ENCODE measurements at regions not wholly inside any gene's neighbourhood (a gene's known extent, or its start where the extent isn't known, plus 50 kb on each side); places are given as distances from the start of the nearest gene placed in this dataset.

DNA sequence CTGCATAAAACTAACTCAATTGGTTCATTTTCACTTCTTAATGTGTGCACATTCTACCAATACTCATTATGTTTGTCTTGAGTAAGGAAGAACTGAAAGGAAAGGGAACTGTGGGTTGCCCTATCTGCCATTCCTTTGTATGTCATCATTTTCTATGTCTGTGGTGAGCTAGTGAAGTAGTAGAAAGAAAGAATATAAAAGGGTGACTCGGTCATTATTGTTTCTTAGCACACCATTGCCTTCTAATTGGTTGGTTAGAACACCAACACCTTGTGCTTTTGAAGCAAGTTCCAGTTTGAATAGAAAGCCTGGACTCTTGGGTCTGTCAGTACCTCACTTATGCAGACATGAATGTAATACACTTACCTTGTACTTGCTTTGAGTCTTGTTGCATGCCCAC is 64.3 kb upstream of the MDFIC start:
- DNase-seq: no peak

DNA sequence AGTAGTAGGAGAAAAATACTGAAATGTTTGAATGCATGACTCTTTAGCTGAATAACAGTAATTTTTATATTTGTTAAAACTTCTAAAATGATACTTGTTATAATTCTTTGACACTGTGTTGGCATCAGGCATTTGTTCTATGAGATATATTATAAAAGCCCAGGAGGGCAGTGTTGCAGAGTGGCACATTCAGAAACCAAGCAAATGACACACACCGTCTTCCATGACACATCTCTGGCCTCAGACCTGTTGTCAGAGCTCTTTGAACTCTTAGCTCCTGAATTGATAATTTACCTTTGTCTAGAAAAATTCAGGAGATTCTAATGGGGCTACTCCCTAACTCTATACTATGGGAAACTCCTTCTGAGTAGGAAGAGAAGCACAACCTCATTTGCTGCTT is 62.4 kb upstream of the MDFIC start:
- DNase-seq: no peak

DNA sequence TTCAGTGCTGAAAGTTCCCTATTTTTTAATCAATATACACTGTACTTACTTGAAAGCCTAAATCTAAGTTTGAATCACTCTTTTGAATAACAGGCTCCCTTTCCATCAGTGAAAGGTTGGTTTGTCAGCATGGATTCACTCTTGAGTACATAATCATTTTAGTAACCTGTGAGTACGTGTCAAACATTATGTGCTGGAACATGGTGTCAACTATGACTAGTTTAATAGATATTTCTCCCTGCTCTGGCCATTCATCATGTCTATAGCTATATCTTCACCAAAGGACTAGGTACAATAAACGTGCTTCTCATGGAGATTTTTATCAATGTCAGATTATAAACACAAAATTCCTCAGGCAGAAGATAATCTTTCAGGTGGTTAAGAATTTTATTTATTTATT is 61.7 kb upstream of the MDFIC start:
- DNase-seq: no peak

DNA sequence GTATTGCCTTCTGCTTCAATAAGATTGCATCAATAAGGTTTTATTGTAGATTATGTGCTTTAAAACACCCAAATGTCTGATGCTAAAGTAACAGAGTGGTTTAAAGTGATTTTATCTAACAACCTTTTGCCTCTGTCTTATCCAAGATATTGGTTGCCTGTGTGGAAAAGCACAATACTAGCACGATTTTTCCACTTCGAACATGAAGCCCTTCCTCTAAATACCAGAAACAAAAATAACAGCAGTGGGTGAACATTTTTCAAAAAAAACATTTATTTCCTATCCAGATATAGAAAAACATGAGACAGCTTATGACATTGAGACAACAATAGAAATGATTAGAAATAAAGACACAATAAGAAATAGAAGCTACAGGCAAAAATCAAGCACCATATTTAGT is 59.5 kb upstream of the MDFIC start:
- no peak for DNase-seq

DNA sequence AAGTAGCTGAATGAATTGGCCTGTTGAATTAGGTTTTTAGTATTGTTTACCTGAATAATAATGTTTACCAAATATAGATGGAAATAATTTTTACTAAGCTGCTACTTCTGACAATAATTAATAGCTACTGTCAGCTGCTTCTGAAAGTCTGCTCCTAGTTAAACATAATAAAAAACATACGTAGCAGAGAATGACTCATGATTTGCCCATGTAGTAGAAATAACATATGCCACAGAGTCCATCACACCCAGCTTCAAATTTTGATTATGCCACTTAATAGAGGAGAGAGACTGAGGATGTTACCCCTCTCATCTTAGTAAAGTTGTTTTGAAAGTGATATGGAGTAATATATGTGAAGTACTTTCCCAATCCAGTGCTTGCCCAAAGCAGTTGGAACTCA is 57.6 kb upstream of the MDFIC start:
- peak; percentile 54 for DNase-seq

DNA sequence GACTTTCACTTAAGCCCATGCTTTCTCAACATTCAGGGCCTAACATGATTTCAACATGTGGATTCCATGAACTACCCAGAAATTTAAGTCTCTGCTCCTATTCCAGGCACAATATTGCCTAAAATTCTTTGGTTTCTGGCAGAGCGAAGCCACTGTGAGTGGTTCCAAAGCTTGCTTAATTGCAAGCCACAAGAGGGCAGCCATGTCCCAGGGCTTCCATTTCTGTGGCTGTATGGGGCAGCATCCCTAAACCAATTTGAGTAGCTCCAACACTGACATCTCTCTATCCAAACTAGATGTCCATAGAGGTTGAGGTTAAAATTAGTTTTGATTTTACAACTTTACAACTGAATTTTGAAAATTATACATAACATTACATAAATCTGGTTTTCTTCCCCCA is 56.3 kb upstream of the MDFIC start:
- peak; percentile 66 for DNase-seq
